Neural crest cell (in vitro differentiated cells): ENCODE measurements at regions not wholly inside any gene's neighbourhood (a gene's known extent, or its start where the extent isn't known, plus 50 kb on each side); places are given as distances from the start of the nearest gene placed in this dataset.

Experiments used
- DNase-seq: peaks from one replicate; pipeline ENCODE4 v3.0.0; 2021; ENCODE audit warnings: low read depth, mixed read lengths, low spot score
- H3K27ac Mint-ChIP-seq: one replicate; pipeline ENCODE4 v1.8.0; 2021; ENCODE audit warnings: mild to moderate bottlenecking, mixed read lengths; ENCODE audit not compliant: unreplicated experiment
- H3K27me3 Mint-ChIP-seq: 2 replicates; pipeline ENCODE4 v1.8.0; 2021; ENCODE audit warnings: low read depth, mild to moderate bottlenecking, mixed read lengths
- H3K36me3 Mint-ChIP-seq: 2 replicates; pipeline ENCODE4 v1.8.0; 2021; ENCODE audit warnings: low read depth, mild to moderate bottlenecking, mixed read lengths
- H3K4me1 Mint-ChIP-seq: 2 replicates; pipeline ENCODE4 v1.8.0; 2021; ENCODE audit warnings: mixed read lengths
- H3K4me3 Mint-ChIP-seq: one replicate; pipeline ENCODE4 v1.8.0; 2021; ENCODE audit warnings: mild to moderate bottlenecking, mixed read lengths
- H3K9me3 Mint-ChIP-seq: 2 replicates; pipeline ENCODE4 v1.8.0; 2021; ENCODE audit warnings: mixed read lengths
- CTCF ChIP-seq: fragments of 200-600 bp; sonication (generic); conservative IDR thresholded peaks from 2 replicates; pipeline ENCODE4 v1.5.0; 2021; ENCODE audit warnings: antibody characterized with exemption, mild to moderate bottlenecking

- H3K27ac Mint-ChIP-seq, result peak overlapping the region; percentile 80
- DNase-seq, result no peak
- no peaks in the 10 kb centered on the region for H3K36me3 Mint-ChIP-seq
- H3K27me3 Mint-ChIP-seq, result no peaks in the 10 kb centered on the region
- H3K4me1 Mint-ChIP-seq, result peaks cover 4% of the 10 kb centered on the region
- H3K9me3 Mint-ChIP-seq, result no peaks in the 10 kb centered on the region
- no peak for TF ChIP-seq CTCF
- no peak overlapping the region for H3K4me3 Mint-ChIP-seq
These were observed 417.9 kb downstream of the SH3GL2 start for GRCh38 chr9:17996728-17997127.

DNA sequence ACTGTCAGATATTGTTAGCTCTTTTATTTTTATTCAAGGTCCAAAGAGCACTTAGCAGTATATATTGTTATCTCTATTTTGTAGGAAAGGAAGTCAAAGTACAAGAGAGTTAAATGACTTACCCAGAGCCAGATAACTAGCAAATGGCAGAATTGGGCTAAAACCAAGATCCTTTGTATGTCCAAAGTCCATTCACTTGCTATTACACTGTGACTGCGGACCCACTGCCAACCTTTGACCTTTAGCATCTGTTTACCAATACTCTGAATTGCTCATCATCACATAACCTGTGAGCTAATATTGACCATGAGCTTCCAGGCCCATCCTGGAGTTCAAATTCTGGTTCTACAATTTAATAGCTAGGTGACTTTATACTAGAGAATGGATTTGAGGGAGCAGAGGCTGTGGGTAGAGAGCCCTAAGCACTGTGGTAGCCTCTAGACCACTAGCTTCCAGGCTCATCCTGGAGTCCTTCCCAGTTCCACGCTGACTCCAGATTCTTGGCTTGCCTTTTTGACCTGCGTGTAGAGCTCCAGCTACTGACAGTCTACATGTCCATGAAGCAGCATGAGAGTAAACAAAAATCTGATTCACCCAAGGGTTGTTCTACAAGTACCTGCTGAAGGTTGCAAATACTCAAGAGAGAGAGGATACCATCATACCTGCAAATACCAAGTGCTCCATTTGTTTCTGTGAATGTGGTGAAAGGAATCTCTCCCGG, 424.0 kb downstream of the SH3GL2 start:
- H3K4me1 Mint-ChIP-seq, result no peaks in the 10 kb centered on the region
- H3K4me3 Mint-ChIP-seq, result no peak overlapping the region
- H3K27me3 Mint-ChIP-seq, result no peaks in the 10 kb centered on the region
- no peaks in the 10 kb centered on the region for H3K9me3 Mint-ChIP-seq
- H3K27ac Mint-ChIP-seq, result no peak overlapping the region
- no peak for TF ChIP-seq CTCF
- no peaks in the 10 kb centered on the region for H3K36me3 Mint-ChIP-seq
- DNase-seq, result no peak

- peaks cover 4% of the 10 kb centered on the region for H3K9me3 Mint-ChIP-seq
- DNase-seq, result no peak
- no peak overlapping the region for H3K27ac Mint-ChIP-seq
- no peak for TF ChIP-seq CTCF
- no peaks in the 10 kb centered on the region for H3K4me1 Mint-ChIP-seq
- no peaks in the 10 kb centered on the region for H3K27me3 Mint-ChIP-seq
- no peak overlapping the region for H3K4me3 Mint-ChIP-seq
- peaks cover 2% of the 10 kb centered on the region for H3K36me3 Mint-ChIP-seq
These were observed 427.7 kb downstream of the SH3GL2 start for GRCh38 chr9:18006591-18006990.

- Mint-ChIP-seq H3K4me1 (no peaks in the 10 kb centered on the region), H3K9me3 (peaks cover 4% of the 10 kb centered on the region), H3K4me3 (no peak overlapping the region), H3K27ac (no peak overlapping the region), H3K27me3 (no peaks in the 10 kb centered on the region), H3K36me3 (peaks cover 2% of the 10 kb centered on the region)
- DNase-seq, result no peak
- TF ChIP-seq CTCF, result no peak
These were observed 428.8 kb downstream of the SH3GL2 start for GRCh38 chr9:18007621-18008020.

- no peaks in the 10 kb centered on the region for H3K4me1 Mint-ChIP-seq
- no peak for TF ChIP-seq CTCF
- no peaks in the 10 kb centered on the region for H3K27me3 Mint-ChIP-seq
- H3K9me3 Mint-ChIP-seq, result peaks cover 4% of the 10 kb centered on the region
- no peak overlapping the region for H3K27ac Mint-ChIP-seq
- peaks cover 2% of the 10 kb centered on the region for H3K36me3 Mint-ChIP-seq
- H3K4me3 Mint-ChIP-seq, result no peak overlapping the region
- no peak for DNase-seq
These were observed 431.0 kb downstream of the SH3GL2 start for GRCh38 chr9:18009902-18010301.
